H1 (cell line): ENCODE measurements at regions not wholly inside any gene's neighbourhood (a gene's known extent, or its start where the extent isn't known, plus 50 kb on each side); places are given as distances from the start of the nearest gene placed in this dataset.

ENCODE experiments used
- CTCF ChIA-PET: fragments of 300-600 bp; sonication (Branson Sonifier 250); formaldehyde crosslinking; loops from one replicate; lab custom pipeline; 2021; ENCODE audit not compliant: partially characterized antibody; lab: Charles Lee
- POLR2A ChIA-PET: fragments of 300-600 bp; sonication (Branson Sonifier 250); formaldehyde crosslinking; loops from one replicate; lab custom pipeline; 2021; ENCODE audit warnings: inconsistent platforms; ENCODE audit not compliant: partially characterized antibody; lab: Charles Lee
- DNase-seq, 2 experiments: peaks; one replicate each; pipeline versions ENCODE4 v3.0.0 to v3.0.0-alpha.2; 2010 to 2022; ENCODE audit warnings: low spot score in 2 of 2, low read depth in 1 of 2, mixed read lengths in 1 of 2
- FAIRE-seq: peaks from 2 replicates; lab custom pipeline; 2011; peaks lifted over from hg19 to GRCh38; lab: Jason Lieb, UNC
- H2AFZ ChIP-seq: 2 replicates; pipeline ENCODE4 v1.8.1; 2012; ENCODE audit warnings: low read length, inconsistent platforms
- H2AK5ac ChIP-seq: 2 replicates; pipeline ENCODE4 v1.6.1; 2013; ENCODE audit warnings: low read depth, low read length
- H2BK120ac ChIP-seq: replicated peaks from 2 replicates; pipeline ENCODE3; 2013; ENCODE audit warnings: low read depth, low read length, inconsistent platforms
- H2BK12ac ChIP-seq: 2 replicates; pipeline ENCODE4 v1.6.1; 2013; ENCODE audit warnings: low read depth, low read length
- H2BK15ac ChIP-seq: 2 replicates; pipeline ENCODE4 v1.6.1; 2013; ENCODE audit warnings: low read length
- H2BK20ac ChIP-seq: 2 replicates; pipeline ENCODE4 v1.6.1; 2013; ENCODE audit warnings: low read length
- H2BK5ac ChIP-seq: 2 replicates; pipeline ENCODE4 v1.6.1; 2013; ENCODE audit warnings: low read depth, low read length
- H3K14ac ChIP-seq: 2 replicates; pipeline ENCODE4 v1.6.1; 2013; ENCODE audit warnings: inconsistent platforms; ENCODE audit not compliant: insufficient read length
- H3K18ac ChIP-seq: 2 replicates; pipeline ENCODE4 v1.6.1; 2013; ENCODE audit warnings: low read length; ENCODE audit errors: extremely low read depth
- H3K23ac ChIP-seq: 2 replicates; pipeline ENCODE4 v1.6.1; 2013; ENCODE audit warnings: inconsistent platforms; ENCODE audit not compliant: insufficient read length
- H3K23me2 ChIP-seq: 2 replicates; pipeline ENCODE4 v1.6.1; 2013; ENCODE audit warnings: low read depth, low read length
- H3K27ac ChIP-seq: 2 replicates; pipeline ENCODE4 v1.6.1; 2011; ENCODE audit warnings: low read depth, low read length, inconsistent platforms
- H3K27me3 ChIP-seq, 4 experiments: replicated peaks in 1 of 4; 1 replicate in 1 of 4; 2 replicates in 3 of 4; pipeline versions ENCODE4 v1.6.1 to v1.8.1; 2011 to 2013; ENCODE audit warnings: low read length in 3 of 4, mild to moderate bottlenecking in 3 of 4, inconsistent platforms in 2 of 4, mixed read lengths in 2 of 4, moderate library complexity in 1 of 4; ENCODE audit not compliant: control insufficient read depth in 3 of 4, insufficient read depth in 3 of 4; ENCODE audit errors: extremely low read depth in 1 of 4
- H3K36me3 ChIP-seq, 4 experiments: 2 replicates each; pipeline versions ENCODE4 v1.6.1 to v1.8.1; 2011 to 2013; ENCODE audit warnings: mild to moderate bottlenecking in 4 of 4, low read length in 3 of 4, moderate library complexity in 2 of 4, control low read depth in 1 of 4, inconsistent platforms in 1 of 4; ENCODE audit not compliant: insufficient read depth in 4 of 4, control insufficient read depth in 2 of 4
- H3K4ac ChIP-seq: replicated peaks from 2 replicates; pipeline ENCODE3; 2013; ENCODE audit warnings: low read length, low read depth, mixed read lengths, inconsistent platforms; ENCODE audit not compliant: insufficient read length
- H3K4me1 ChIP-seq, 4 experiments: replicated peaks in 1 of 4; 1 replicate in 1 of 4; 2 replicates in 3 of 4; pipeline versions ENCODE4 v1.6.1 to v1.8.1; 2011 to 2013; ENCODE audit warnings: low read length in 3 of 4, inconsistent platforms in 2 of 4, mixed read lengths in 1 of 4; ENCODE audit not compliant: insufficient read depth in 4 of 4, control insufficient read depth in 3 of 4
- H3K4me2 ChIP-seq, 2 experiments: 2 replicates each; pipeline versions ENCODE4 v1.6.1 to v1.8.1; 2011 to 2013; ENCODE audit warnings: low read depth in 2 of 2, low read length in 2 of 2, control low read depth in 1 of 2, inconsistent platforms in 1 of 2, mild to moderate bottlenecking in 1 of 2; ENCODE audit not compliant: insufficient read depth in 1 of 2
- H3K4me3 ChIP-seq, 4 experiments: fragments of 200-600, 300-600 bp in 1 of 4; sonication (generic), shearing (Covaris generic), sonication (Bioruptor Twin) in 1 of 4; 2 replicates each; pipeline versions ENCODE4 v1.5.1 to v1.8.1; 2011 to 2016; ENCODE audit warnings: low read length in 4 of 4, low read depth in 3 of 4, control low read depth in 2 of 4, inconsistent platforms in 2 of 4, mild to moderate bottlenecking in 2 of 4, mixed read lengths in 1 of 4, moderate library complexity in 1 of 4; ENCODE audit not compliant: insufficient read depth in 2 of 4; ENCODE audit errors: extremely low read depth in 1 of 4
- H3K56ac ChIP-seq: replicated peaks from 2 replicates; pipeline ENCODE3; 2013; ENCODE audit warnings: low read depth, mild to moderate bottlenecking, mixed read lengths, low read length, inconsistent platforms; ENCODE audit not compliant: insufficient read length
- H3K79me1 ChIP-seq: 2 replicates; pipeline ENCODE4 v1.6.1; 2013; ENCODE audit warnings: low read depth, low read length, control low read depth
- H3K79me2 ChIP-seq, 2 experiments: 2 replicates each; pipeline versions ENCODE4 v1.6.1 to v1.8.1; 2012 to 2013; ENCODE audit warnings: low read length in 2 of 2, mild to moderate bottlenecking in 2 of 2, inconsistent platforms in 1 of 2; ENCODE audit not compliant: insufficient read depth in 2 of 2, control insufficient read depth in 1 of 2
- H3K9ac ChIP-seq, 4 experiments: replicated peaks in 1 of 4; 1 replicate in 1 of 4; 2 replicates in 3 of 4; pipeline versions ENCODE4 v1.6.1 to v1.8.1; 2011 to 2013; ENCODE audit warnings: low read depth in 3 of 4, low read length in 3 of 4, control low read depth in 2 of 4, mild to moderate bottlenecking in 2 of 4, moderate library complexity in 2 of 4, inconsistent platforms in 1 of 4; ENCODE audit errors: extremely low read depth in 1 of 4
- H3K9me3 ChIP-seq, 2 experiments: 2 replicates each; pipeline versions ENCODE4 v1.6.1 to v1.8.1; 2012 to 2013; ENCODE audit warnings: mild to moderate bottlenecking in 2 of 2, moderate library complexity in 2 of 2, control low read depth in 1 of 2, inconsistent platforms in 1 of 2, low read depth in 1 of 2, low read length in 1 of 2, mixed read lengths in 1 of 2; ENCODE audit not compliant: insufficient read depth in 2 of 2
- H4K20me1 ChIP-seq, 2 experiments: replicated peaks in 1 of 2; 2 replicates each; pipeline versions ENCODE3 to v1.8.1; 2011 to 2013; ENCODE audit warnings: inconsistent platforms in 2 of 2, low read length in 2 of 2, mild to moderate bottlenecking in 1 of 2; ENCODE audit not compliant: insufficient read depth in 2 of 2, control insufficient read depth in 1 of 2
- H4K5ac ChIP-seq: 2 replicates; pipeline ENCODE4 v1.6.1; 2013; ENCODE audit warnings: low read length, low read depth, mixed read lengths, inconsistent platforms; ENCODE audit not compliant: insufficient read length
- H4K8ac ChIP-seq: 2 replicates; pipeline ENCODE4 v1.8.0; 2013; ENCODE audit warnings: mild to moderate bottlenecking, moderate library complexity, low read length, inconsistent platforms; ENCODE audit not compliant: insufficient read depth; ENCODE audit errors: extremely low read depth
- H4K91ac ChIP-seq: replicated peaks from 2 replicates; pipeline ENCODE3; 2013; ENCODE audit warnings: low read length, mixed read lengths, inconsistent platforms; ENCODE audit not compliant: insufficient read length
- SIN3A ChIP-seq, 2 experiments: IDR thresholded peaks in 1 of 2; conservative IDR thresholded peaks in 1 of 2; 2 replicates each; pipeline ENCODE4 v1.6.1; 2011 to 2012; ENCODE audit warnings: low read length in 2 of 2, improper control_type of control experiment in 1 of 2, low read depth in 1 of 2, mild to moderate bottlenecking in 1 of 2
- SIRT6 ChIP-seq: IDR thresholded peaks from one replicate; pipeline ENCODE4 v1.7.1; 2012; ENCODE audit warnings: low read length, inconsistent platforms
- WGBS, 2 experiments: shearing (Covaris generic) in 1 of 2; methylation state at CpG; one replicate each; pipeline versions ENCODE4 v1.1.6 to v1.1.7; 2013 to 2015; ENCODE audit warnings: low lambda C conversion rate in 2 of 2, mixed read lengths in 2 of 2, inconsistent platforms in 1 of 2, low coverage in 1 of 2, missing lambda C conversion rate in 1 of 2; ENCODE audit not compliant: insufficient replicate concordance in 2 of 2, insufficient coverage in 1 of 2, insufficient read length in 1 of 2; ENCODE audit errors: extremely low coverage in 1 of 2, missing lambda C conversion rate in 1 of 2; 5-methylcytosine and 5-hydroxymethylcytosine counted together

DNA sequence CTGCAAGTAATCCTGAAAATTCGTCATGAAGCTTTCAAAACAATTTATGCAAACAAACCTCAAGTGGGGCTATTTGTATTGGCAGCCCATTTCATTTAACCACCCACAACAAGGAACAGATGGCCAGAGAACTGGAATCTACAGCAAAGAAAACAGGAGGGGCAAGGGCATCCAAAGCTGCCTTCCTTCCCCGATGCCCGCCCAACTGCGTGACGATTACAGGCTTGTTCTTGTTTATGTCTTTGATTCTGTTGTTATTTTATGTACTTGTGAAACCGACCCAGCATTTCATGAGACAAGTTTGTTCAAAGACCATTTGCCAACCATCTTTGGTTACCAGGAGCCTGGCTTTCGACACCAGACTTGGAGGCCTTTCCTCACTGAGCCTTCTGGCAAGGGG, 59.1 kb upstream of the IRX6 start:
- Histone ChIP-seq H4K20me1 (peaks cover 0 to 2% of the 10 kb centered on the region in 2 experiments), H3K79me1 (no peaks in the 10 kb centered on the region), H3K4me3 (no peak overlapping the region), H2BK20ac (no peak overlapping the region), H2BK12ac (no peak overlapping the region), H3K79me2 (no peaks in the 10 kb centered on the region; a peak in 1 of 4 replicates), H3K27ac (no peak overlapping the region), H3K14ac (no peak overlapping the region), H2AFZ (no peak overlapping the region), H3K4me1 (no peaks in the 10 kb centered on the region), H2AK5ac (no peak overlapping the region), H3K27me3 (no peaks in the 10 kb centered on the region), H3K23ac (no peak overlapping the region), H3K4me2 (no peak overlapping the region), H2BK5ac (no peak overlapping the region), H4K5ac (no peak overlapping the region), H3K23me2 (peaks cover 4% of the 10 kb centered on the region; the same call in 1 of the 2 replicates), H3K56ac (no peak overlapping the region), H3K4ac (no peak overlapping the region), H3K9ac (no peak overlapping the region), H3K18ac (no peak overlapping the region), H2BK120ac (no peak overlapping the region), H3K36me3 (no peaks in the 10 kb centered on the region), H4K91ac (no peak overlapping the region), H4K8ac (no peak overlapping the region), H2BK15ac (no peak overlapping the region), H3K9me3 (no peaks in the 10 kb centered on the region)
- POLR2A ChIA-PET = no interaction called here
- 80% methylated on average over 7 of the region's 7 CpGs; no CpG with 5 or more reads in 1 of the 2 experiments for WGBS, 2 experiments
- DNase-seq (no peak), FAIRE-seq (no peak)
- CTCF ChIA-PET = interaction anchor here (0.6 to 1.9 kb wide), 3 partner anchors 9 to 228 kb away, joined by 3 to 5 read pairs (median 4); no protein-coding TSS in a partner anchor
- TF ChIP-seq SIRT6 (no peak), SIN3A (conservative IDR thresholded peaks at IDR 0.05 in 1 of 2, IDR thresholded peaks at IDR 0.05 in 1 of 2; ENCODE audit: low read depth in 1 of 2, low read length in 2 of 2) (no peak)
